Transverse colon (tissue), 4 donors: ENCODE measurements at regions not wholly inside any gene's neighbourhood (a gene's known extent, or its start where the extent isn't known, plus 50 kb on each side); places are given as distances from the start of the nearest gene placed in this dataset.

Experiments used
- CTCF ChIP-seq, 5 experiments: fragments of 200-600 bp in 3 of 5; fragments of 450-650 bp in 2 of 5; sonication (generic) in 3 of 5; IDR thresholded peaks; 1 replicate in 2 of 5; 2 replicates in 3 of 5; pipeline ENCODE4 v1.5.1; 2016 to 2017; ENCODE audit warnings: antibody characterized with exemption in 5 of 5, inconsistent platforms in 3 of 5, mild to moderate bottlenecking in 2 of 5, moderate library complexity in 1 of 5
- EP300 ChIP-seq: sonication (generic); formaldehyde crosslinking; IDR thresholded peaks from one replicate; pipeline ENCODE4 v1.6.1; 2017; ENCODE audit warnings: antibody characterized with exemption, low read depth
- POLR2A ChIP-seq: fragments of 450-650 bp; IDR thresholded peaks from one replicate; pipeline ENCODE4 v1.6.1; 2016; ENCODE audit warnings: antibody characterized with exemption, mild to moderate bottlenecking, moderate library complexity
- POLR2AphosphoS5 ChIP-seq, 3 donors: sonication (generic); formaldehyde crosslinking; IDR thresholded peaks; one replicate each; pipeline ENCODE4 v1.6.1; 2016; ENCODE audit warnings: antibody characterized with exemption in 3 of 3

GRCh38 chr5:160504906-160505305, 83.3 kb downstream of the PTTG1 start:
- TF ChIP-seq CTCF (IDR thresholded peaks at IDR 0.05) (no peak), POLR2A (no peak), POLR2AphosphoS5 (IDR thresholded peaks at IDR 0.05) (no peak), EP300 (no peak)
